Upper lobe of right lung (tissue), 1 donor: ENCODE measurements at regions not wholly inside any gene's neighbourhood (a gene's known extent, or its start where the extent isn't known, plus 50 kb on each side); places are given as distances from the start of the nearest gene placed in this dataset.

Experiments
- ATAC-seq: fragments of 200-7000 bp; cut with Tn5 transposase; one replicate; pipeline ENCODE4 v1.9.1; 2020; ENCODE audit warnings: mild to moderate bottlenecking, moderate library complexity
- DNase-seq: peaks from one replicate; pipeline ENCODE4 v3.0.0-alpha.2; 2020
- H3K27ac ChIP-seq: fragments of 200-600 bp; one replicate; pipeline ENCODE4 v1.8.0; 2022
- H3K27me3 ChIP-seq: fragments of 200-600 bp; one replicate; pipeline ENCODE4 v1.8.0; 2022; ENCODE audit warnings: mild to moderate bottlenecking
- H3K36me3 ChIP-seq: fragments of 200-600 bp; one replicate; pipeline ENCODE4 v1.8.0; 2022
- H3K4me1 ChIP-seq: fragments of 200-600 bp; one replicate; pipeline ENCODE4 v1.8.0; 2022
- H3K4me3 ChIP-seq: fragments of 200-600 bp; one replicate; pipeline ENCODE4 v1.8.0; 2022; ENCODE audit warnings: mild to moderate bottlenecking
- H3K9me3 ChIP-seq: fragments of 200-600 bp; one replicate; pipeline ENCODE4 v1.8.0; 2022
- CTCF ChIP-seq: fragments of 200-600 bp; IDR thresholded peaks from one replicate; pipeline ENCODE4 v1.8.0; 2022; ENCODE audit warnings: antibody characterized with exemption
- intact Hi-C: fragments of 100-400 bp; cut with DNase I; formaldehyde crosslinking; loops from one replicate; pipeline ENCODE4 v1.11.0; 2022
- donor health status: DM: no; HTN: yes; CAD: no; lungs with severe emphysema.

DNA sequence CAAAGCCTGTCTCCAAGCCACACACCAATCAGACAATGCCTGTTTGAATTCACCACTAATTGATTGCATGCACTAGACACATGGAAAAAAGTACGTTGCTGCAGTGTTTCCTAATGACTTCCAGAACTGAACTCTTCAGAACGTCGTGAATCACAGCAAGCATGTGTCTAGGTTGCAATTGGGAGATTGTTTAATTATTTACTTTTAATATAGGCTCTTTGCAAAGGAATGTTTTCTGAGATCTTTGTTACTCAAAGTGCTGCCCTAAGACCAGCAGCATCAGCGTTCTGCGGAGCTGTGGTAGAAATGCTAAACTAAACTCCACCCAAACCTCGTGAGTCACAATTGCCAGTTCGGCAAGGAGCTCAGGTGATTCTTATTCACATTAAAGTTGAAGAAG lies 52.7 kb upstream of the CCDC68 start:
- no peak overlapping the region for H3K27ac ChIP-seq
- H3K4me1 ChIP-seq: no peaks in the 10 kb centered on the region
- H3K4me3 ChIP-seq: no peak overlapping the region
- no peak for TF ChIP-seq CTCF
- intact Hi-C loops: no loop called here
- no peaks in the 10 kb centered on the region for H3K9me3 ChIP-seq
- H3K27me3 ChIP-seq: no peaks in the 10 kb centered on the region
- ATAC-seq (no peak), DNase-seq (no peak)
- no peaks in the 10 kb centered on the region for H3K36me3 ChIP-seq
